ENCODE measurements at regions not wholly inside any gene's neighbourhood (a gene's known extent, or its start where the extent isn't known, plus 50 kb on each side); places are given as distances from the start of the nearest gene placed in this dataset.

- Histone ChIP-seq H3F3A (ENCODE audit: insufficient read depth, low read length, poor library complexity, severe bottlenecking) (no peaks in the 10 kb centered on the region), H4K20me1 (ENCODE audit: insufficient read depth) (no peaks in the 10 kb centered on the region), H3K4me2 (ENCODE audit: low read length) (no peak overlapping the region), H3K27me3 (ENCODE audit: insufficient read depth, low read depth, low read length) (no peaks in the 10 kb centered on the region), H3K79me2 (replicated peaks; ENCODE audit: insufficient read depth, low read length) (no peaks in the 10 kb centered on the region), H3K4me3 (ENCODE audit: low read length) (no peak overlapping the region), H3K9ac (ENCODE audit: low read length) (no peak overlapping the region), H3K36me3 (ENCODE audit: insufficient read depth, low read length) (no peaks in the 10 kb centered on the region), H3K27ac (ENCODE audit: low read length) (no peak overlapping the region), H2AFZ (ENCODE audit: low read depth, low read length) (no peak overlapping the region), H3K9me2 (ENCODE audit: insufficient read depth, low read length) (no peaks in the 10 kb centered on the region), H3K9me3 (ENCODE audit: low read length) (no peaks in the 10 kb centered on the region)
- TF ChIP-seq EZH2 (IDR thresholded peaks at IDR 0.05; ENCODE audit: borderline replicate concordance, insufficient read depth, low read length, poor library complexity, severe bottlenecking) (no peak), MXI1 (conservative IDR thresholded peaks at IDR 0.05; ENCODE audit: poor library complexity, severe bottlenecking) (no peak), POLR2AphosphoS5 (IDR thresholded peaks at IDR 0.05) (no peak), CTCF (IDR thresholded peaks at IDR 0.05; ENCODE audit: poor library complexity, severe bottlenecking) (no peak), REST (IDR thresholded peaks at IDR 0.05; ENCODE audit: borderline replicate concordance) (no peak), TAF1 (IDR thresholded peaks at IDR 0.05; ENCODE audit: low read depth) (no peak), SMC3 (conservative IDR thresholded peaks at IDR 0.05; ENCODE audit: poor library complexity) (no peak), RAD21 (conservative IDR thresholded peaks at IDR 0.05) (no peak), EP300 (conservative IDR thresholded peaks at IDR 0.05; ENCODE audit: poor library complexity, severe bottlenecking) (no peak)
Measured at GRCh38 chr2:215621381-215621780, 185.5 kb upstream of the FN1 start.

- H3K9ac ChIP-seq (ENCODE audit: low read length) = no peak overlapping the region
- H3K79me2 ChIP-seq (replicated peaks; ENCODE audit: insufficient read depth, low read length) = no peaks in the 10 kb centered on the region
- no peaks in the 10 kb centered on the region for H4K20me1 ChIP-seq (ENCODE audit: insufficient read depth)
- H3K27ac ChIP-seq (ENCODE audit: low read length) = no peak overlapping the region
- H3K9me2 ChIP-seq (ENCODE audit: insufficient read depth, low read length) = no peaks in the 10 kb centered on the region
- H3K9me3 ChIP-seq (ENCODE audit: low read length) = no peaks in the 10 kb centered on the region
- no peaks in the 10 kb centered on the region for H3K36me3 ChIP-seq (ENCODE audit: insufficient read depth, low read length)
- H3F3A ChIP-seq (ENCODE audit: insufficient read depth, low read length, poor library complexity, severe bottlenecking) = no peaks in the 10 kb centered on the region
- no peak overlapping the region for H2AFZ ChIP-seq (ENCODE audit: low read depth, low read length)
- H3K4me3 ChIP-seq (ENCODE audit: low read length) = no peak overlapping the region
- no peak overlapping the region for H3K4me2 ChIP-seq (ENCODE audit: low read length)
- H3K27me3 ChIP-seq (ENCODE audit: insufficient read depth, low read depth, low read length) = no peaks in the 10 kb centered on the region
- TF ChIP-seq EZH2 (IDR thresholded peaks at IDR 0.05; ENCODE audit: borderline replicate concordance, insufficient read depth, low read length, poor library complexity, severe bottlenecking) (no peak), EP300 (conservative IDR thresholded peaks at IDR 0.05; ENCODE audit: poor library complexity, severe bottlenecking) (no peak), RAD21 (conservative IDR thresholded peaks at IDR 0.05) (no peak), MXI1 (conservative IDR thresholded peaks at IDR 0.05; ENCODE audit: poor library complexity, severe bottlenecking) (no peak), POLR2AphosphoS5 (IDR thresholded peaks at IDR 0.05) (no peak), REST (IDR thresholded peaks at IDR 0.05; ENCODE audit: borderline replicate concordance) (no peak), CTCF (IDR thresholded peaks at IDR 0.05; ENCODE audit: poor library complexity, severe bottlenecking) (no peak), TAF1 (IDR thresholded peaks at IDR 0.05; ENCODE audit: low read depth) (no peak), SMC3 (conservative IDR thresholded peaks at IDR 0.05; ENCODE audit: poor library complexity) (no peak)
Measured at GRCh38 chr2:215620528-215620927, 184.7 kb upstream of the FN1 start.

Measured in neural cell (in vitro differentiated cells).